Choroid plexus epithelial cell (primary cell): ENCODE measurements at regions not wholly inside any gene's neighbourhood (a gene's known extent, or its start where the extent isn't known, plus 50 kb on each side); places are given as distances from the start of the nearest gene placed in this dataset.

ENCODE experiments used
- DNase-seq: peaks from one replicate; pipeline ENCODE4 v3.0.0-alpha.2; 2010; ENCODE audit warnings: low read depth
- H3K4me3 ChIP-seq: 2 replicates; pipeline ENCODE4 v1.5.1; 2011; ENCODE audit warnings: low read depth, mild to moderate bottlenecking, control low read depth, low read length, moderate library complexity
- TF ChIP-seq, protein P1 (sequence below): conservative IDR thresholded peaks from 2 replicates; pipeline ENCODE4 v1.5.1; 2011; ENCODE audit warnings: low read depth, mild to moderate bottlenecking, control low read depth, inconsistent platforms, low read length, moderate library complexity

DNA sequence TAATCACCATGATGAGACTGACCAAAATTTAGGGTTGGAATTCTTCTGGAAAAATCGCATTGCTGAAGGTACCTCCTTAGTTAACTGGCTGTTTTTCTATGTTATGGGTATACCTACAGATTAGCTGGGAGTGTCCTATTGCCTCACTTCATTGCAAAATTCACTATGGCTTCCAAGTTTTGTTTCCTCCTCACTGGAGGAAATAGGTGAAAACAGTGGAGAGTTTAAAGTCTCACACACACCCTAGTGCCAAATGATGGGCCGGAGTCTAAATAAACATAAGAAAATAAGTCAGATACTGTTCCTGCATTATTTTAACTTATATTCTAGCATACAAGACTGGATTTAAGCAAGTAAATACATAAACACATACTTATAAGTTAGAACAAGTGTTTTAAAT lies 98.2 kb downstream of the AHR start:
- no peak overlapping the region for H3K4me3 ChIP-seq
- TF ChIP-seq, protein P1, sequence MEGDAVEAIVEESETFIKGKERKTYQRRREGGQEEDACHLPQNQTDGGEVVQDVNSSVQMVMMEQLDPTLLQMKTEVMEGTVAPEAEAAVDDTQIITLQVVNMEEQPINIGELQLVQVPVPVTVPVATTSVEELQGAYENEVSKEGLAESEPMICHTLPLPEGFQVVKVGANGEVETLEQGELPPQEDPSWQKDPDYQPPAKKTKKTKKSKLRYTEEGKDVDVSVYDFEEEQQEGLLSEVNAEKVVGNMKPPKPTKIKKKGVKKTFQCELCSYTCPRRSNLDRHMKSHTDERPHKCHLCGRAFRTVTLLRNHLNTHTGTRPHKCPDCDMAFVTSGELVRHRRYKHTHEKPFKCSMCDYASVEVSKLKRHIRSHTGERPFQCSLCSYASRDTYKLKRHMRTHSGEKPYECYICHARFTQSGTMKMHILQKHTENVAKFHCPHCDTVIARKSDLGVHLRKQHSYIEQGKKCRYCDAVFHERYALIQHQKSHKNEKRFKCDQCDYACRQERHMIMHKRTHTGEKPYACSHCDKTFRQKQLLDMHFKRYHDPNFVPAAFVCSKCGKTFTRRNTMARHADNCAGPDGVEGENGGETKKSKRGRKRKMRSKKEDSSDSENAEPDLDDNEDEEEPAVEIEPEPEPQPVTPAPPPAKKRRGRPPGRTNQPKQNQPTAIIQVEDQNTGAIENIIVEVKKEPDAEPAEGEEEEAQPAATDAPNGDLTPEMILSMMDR: no peak
- DNase-seq: no peak

DNA sequence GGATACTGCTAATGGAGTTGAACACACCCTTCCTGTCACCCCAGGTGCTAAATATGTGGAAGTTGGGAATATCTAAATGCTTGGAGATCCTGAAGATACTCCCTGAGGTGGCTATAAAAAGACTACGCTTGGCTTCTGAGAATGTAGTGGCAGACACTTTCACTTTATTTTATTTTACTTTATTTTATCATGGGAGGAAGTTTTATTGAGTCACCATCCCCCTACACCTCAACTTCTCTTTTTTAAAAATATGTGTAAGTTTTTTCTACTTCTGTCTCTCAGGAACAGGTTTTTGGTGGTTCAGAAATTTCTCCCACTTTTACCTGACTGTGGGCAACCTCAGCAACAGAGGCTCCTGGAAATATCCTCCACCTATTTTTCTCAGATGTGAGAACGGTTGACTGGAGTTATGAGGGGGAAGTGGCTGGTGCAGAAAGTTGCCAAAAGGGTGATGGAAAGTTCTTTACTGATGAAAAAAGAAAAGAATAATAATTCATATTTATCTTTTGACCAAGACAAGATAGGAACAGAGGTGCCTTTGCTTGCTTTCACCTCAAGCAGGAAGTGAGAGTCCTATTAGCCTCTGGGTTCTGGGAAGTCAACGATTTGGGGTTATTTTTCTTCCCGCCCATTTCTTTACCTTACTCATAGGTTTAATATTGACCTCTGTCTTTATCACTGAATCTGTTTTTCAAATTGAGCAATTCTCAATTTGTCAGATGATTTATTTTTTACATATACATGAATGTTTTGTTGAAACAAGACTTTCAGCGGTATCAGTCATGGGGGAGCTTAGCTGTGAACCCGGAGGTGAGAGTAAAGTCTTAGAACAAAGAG lies 103.6 kb downstream of the AHR start:
- TF ChIP-seq, protein P1: no peak
- DNase-seq: no peak
- no peak overlapping the region for H3K4me3 ChIP-seq

DNA sequence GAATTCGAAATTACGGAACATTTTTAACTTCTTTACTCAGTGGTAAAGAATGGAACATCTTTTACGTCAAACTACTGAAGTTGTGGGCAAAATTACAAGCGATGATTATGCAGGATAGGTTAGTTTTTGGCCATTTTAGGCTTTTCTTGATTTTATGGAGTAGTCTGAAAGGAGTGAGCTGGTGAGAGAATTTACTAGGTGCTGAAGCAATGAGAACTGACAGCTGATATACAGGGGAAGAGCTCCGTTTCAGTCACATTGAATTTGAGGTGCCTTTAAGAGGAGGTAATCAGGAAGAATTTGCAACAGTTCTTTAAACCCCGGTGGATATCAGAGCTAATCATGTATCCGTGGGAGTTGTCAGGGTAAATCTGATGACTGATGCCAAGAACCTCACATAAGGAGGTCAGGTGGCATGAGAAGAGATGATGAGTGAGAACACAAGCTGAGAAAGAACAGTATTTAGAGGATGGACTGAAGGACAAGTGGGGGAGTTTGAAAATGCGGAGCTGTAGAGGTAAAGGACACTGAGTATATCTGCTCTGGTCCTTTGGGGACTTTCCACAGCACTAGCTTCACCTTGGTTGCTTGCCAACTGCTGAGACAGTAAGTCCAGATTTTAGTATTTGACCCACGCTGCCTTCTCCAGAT lies 104.3 kb downstream of the AHR start:
- peak; percentile 16 for DNase-seq
- H3K4me3 ChIP-seq: no peak overlapping the region
- TF ChIP-seq, protein P1: no peak

DNA sequence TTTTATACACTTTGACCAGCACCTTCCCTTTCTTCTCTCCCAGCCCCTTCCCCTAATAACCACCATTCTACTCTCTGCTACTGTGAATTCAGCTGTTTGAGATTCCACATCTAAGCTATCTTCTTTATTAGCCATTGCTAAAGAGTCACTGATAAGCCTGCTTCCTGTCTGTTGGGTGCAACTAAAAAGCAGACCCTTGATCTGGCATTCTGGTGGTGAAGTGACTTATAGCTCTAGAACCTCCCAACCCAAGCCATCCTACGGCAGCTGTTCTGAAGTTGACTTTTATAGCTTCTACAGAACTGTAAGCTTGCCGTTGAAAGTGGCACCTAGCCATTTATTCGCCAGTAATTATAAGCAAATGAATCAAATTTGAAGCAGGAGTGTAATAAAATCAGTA lies 105.6 kb downstream of the AHR start:
- TF ChIP-seq, protein P1: no peak
- no peak overlapping the region for H3K4me3 ChIP-seq
- DNase-seq: peak; percentile 4

DNA sequence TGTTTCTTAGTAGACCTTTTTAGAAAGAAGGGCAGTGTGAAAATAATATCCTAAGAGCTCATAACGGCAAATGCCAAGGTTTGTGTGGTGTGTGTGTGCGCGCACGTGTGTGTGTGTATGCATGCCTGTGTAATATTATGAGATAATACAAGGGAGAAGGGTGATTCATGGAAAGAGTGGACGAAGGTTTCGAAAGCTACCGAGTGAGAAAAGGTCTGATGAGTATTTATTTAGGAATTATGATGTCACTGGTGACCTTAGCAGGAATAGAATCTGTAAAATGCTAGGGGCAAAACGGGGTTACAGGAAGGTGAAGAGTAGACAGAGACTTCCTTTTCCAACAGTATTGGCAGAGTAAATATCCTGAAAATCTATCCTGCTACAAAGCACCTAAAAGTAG lies 107.3 kb downstream of the AHR start:
- TF ChIP-seq, protein P1: no peak
- H3K4me3 ChIP-seq: no peak overlapping the region
- DNase-seq: peak; percentile 96

DNA sequence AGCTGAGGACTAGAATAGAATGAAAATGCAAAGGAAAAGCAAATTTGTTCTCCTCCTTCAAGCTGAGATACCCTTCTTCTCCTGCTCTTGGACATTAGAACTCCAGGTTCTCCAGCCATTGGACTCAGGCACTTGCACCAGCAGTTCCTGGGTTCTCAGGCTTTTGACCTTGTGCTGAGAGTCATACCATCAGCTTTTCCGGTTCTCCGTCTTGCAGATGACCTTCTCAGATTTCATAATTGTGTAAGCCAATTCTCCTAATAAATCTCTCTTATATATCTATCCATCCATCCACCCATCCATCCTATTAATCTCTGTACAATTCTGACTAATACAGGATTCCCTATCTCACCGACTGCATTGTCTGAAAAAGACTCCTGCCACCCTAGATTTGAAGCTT lies 108.3 kb downstream of the AHR start:
- DNase-seq: peak; percentile 81

More for the DNA sequence above, 108.3 kb downstream of the AHR start:
- no peak overlapping the region for H3K4me3 ChIP-seq
- TF ChIP-seq, protein P1: no peak
